C4-2B (cell line): ENCODE measurements at regions not wholly inside any gene's neighbourhood (a gene's known extent, or its start where the extent isn't known, plus 50 kb on each side); places are given as distances from the start of the nearest gene placed in this dataset.

Source experiments
- ZFX ChIP-seq: fragments of 450-650 bp; IDR thresholded peaks from 2 replicates; pipeline ENCODE4 v1.6.1; 2017
- TF ChIP-seq, protein P1 (sequence below): fragments of 450-650 bp; conservative IDR thresholded peaks from 2 replicates; pipeline ENCODE4 v1.5.1; 2017; ENCODE audit warnings: mild to moderate bottlenecking

GRCh38 chr6:149185799-149186357 lies 131.6 kb upstream of the TAB2 start:
- TF ChIP-seq, protein P1, sequence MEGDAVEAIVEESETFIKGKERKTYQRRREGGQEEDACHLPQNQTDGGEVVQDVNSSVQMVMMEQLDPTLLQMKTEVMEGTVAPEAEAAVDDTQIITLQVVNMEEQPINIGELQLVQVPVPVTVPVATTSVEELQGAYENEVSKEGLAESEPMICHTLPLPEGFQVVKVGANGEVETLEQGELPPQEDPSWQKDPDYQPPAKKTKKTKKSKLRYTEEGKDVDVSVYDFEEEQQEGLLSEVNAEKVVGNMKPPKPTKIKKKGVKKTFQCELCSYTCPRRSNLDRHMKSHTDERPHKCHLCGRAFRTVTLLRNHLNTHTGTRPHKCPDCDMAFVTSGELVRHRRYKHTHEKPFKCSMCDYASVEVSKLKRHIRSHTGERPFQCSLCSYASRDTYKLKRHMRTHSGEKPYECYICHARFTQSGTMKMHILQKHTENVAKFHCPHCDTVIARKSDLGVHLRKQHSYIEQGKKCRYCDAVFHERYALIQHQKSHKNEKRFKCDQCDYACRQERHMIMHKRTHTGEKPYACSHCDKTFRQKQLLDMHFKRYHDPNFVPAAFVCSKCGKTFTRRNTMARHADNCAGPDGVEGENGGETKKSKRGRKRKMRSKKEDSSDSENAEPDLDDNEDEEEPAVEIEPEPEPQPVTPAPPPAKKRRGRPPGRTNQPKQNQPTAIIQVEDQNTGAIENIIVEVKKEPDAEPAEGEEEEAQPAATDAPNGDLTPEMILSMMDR = no peak
- TF ChIP-seq ZFX = no peak
